Fibroblast of skin of right biceps (primary cell): ENCODE measurements at regions not wholly inside any gene's neighbourhood (a gene's known extent, or its start where the extent isn't known, plus 50 kb on each side); places are given as distances from the start of the nearest gene placed in this dataset.
"Not testable (repeated sequence)": the region's sequence is repeated elsewhere in the genome, so short reads cannot be mapped to it uniquely, and the experiment has no call there.

ENCODE experiments used
- DNase-seq: peaks from one replicate; pipeline ENCODE4 v3.0.0-alpha.2; 2013

DNA sequence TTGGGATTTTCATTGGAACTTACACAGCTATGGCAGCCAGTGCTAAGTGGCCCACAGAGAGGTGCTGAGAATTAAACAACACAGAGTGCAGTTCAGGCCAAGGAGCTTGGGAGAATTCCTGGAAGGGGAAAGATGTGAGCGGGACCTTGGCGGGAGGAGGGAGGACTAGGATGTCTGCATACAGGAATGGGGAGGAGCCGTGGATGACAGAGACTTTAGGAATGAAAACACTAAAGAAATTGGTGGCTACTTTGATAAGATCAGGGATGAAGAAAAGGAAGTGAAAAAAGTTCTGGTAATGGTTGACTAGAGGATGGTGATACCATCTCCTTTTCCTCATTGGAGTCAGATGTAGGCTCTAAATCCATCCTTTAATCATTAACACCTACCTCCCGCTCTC lies 234.2 kb upstream of the FZD8 start:
- peak; percentile 93 for DNase-seq

DNA sequence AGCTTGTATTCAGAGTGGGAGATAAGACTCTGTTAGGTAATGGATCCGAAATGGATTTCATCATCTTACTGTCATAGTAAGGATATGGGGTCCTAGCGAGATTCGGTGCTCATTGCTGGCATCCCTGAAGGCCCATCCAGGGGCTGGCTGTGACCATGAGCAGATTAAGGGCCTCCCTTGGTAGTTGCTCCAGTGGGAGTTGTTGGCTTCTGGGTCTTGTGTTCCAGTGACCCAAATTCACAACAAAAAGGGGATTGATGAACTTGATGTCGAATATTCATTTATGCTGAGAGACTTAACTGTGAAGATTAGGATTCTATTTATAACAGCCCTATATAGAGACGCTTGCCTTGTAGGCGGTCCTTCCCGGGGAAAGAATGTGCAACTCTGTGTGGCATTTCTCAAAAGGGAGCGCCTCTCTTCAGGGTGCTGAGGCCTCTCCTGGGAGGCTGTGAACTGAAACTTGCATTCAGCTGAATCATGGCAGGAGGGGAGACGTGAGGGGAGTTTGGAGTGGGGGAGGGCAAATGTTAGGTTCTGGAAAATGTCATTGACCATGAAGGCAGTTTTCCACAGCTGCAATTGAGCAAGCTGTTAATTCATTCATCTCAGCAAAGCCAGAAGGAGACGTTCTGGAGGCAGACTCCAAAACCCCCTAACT lies 233.1 kb upstream of the FZD8 start:
- DNase-seq: peak; percentile 89

DNA sequence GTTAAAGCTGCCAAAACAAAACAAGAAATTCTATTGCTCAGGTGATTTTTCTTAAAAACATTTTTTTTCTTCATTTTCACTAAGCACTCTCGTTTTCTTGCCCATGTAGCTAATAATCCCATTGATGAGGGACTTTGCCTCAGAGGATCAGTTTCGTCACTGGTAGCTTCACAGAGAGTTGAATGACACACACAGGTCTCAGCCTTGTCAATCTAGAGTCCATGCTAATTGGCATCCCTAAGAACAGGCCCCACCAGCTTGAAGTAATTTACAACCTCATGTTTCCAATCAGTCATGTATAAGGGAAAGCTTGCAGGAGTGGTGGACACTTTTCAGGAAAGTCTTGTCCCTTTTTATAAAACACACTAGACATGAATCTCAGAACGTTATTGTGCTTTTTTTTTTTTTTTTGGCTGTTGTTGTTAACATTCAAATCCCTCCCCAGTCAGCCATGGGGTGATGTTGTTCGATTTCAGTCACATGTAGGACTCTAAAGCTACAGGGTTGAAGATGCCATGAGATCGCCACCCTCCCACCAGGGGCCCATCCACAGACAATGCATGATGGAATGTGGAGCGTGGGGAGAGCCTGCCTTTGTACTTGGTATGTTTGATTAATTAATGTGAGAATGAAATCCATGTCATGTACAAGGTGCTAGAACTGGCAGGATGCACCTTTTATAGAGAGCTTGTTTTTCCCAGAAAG lies 232.4 kb upstream of the FZD8 start:
- DNase-seq: no peak

DNA sequence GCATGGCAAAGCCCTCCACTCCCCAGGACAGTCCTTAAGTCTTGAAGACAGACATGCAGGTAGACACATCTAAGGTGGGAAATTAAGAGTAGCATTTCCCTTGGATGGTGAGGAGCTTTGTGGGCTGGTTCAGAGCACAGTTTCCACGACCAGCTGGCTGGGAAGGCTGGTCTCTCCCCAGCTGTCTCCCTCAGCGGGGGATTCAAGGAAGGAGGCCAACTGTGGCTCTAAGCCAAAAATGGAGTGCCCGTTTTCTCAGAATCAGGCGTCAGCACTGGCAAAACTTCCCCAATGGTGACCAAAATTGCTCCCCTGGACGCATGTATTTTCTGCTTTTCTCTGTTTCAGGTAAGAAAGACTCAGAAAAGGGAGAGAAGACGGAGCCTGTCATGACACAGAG lies 230.6 kb upstream of the FZD8 start:
- no peak for DNase-seq

DNA sequence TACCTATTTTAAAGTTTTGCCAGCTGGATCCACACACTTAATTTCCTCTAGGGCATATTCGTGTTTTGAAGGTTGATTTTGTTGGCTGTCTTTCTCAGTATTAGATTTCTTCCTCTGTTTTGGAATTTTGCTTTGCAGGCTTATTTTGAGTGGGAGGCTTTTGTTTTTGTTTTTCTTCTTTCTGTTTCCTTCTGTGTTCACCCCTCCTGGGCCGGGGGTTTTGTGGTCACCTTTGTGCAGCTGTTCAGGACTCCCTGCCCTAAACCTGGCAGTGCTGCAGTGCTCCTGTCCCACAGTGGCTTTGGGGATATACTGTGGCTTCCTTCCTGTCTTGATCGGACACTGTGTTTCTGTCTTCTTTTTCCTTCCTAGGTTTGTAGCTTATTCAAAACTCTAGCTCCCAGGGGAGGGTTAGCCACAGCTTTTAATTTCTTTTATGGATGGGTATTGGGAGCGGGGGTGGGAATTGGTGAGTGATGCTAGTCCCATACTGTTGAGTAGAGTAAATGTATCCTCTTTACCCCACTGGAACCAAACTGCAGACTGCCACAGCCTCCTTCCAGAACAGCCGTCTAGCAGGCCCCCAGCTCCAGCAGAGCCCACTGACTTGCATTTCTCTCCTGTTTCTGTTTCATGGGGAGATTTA lies 228.7 kb upstream of the FZD8 start:
- no peak for DNase-seq

DNA sequence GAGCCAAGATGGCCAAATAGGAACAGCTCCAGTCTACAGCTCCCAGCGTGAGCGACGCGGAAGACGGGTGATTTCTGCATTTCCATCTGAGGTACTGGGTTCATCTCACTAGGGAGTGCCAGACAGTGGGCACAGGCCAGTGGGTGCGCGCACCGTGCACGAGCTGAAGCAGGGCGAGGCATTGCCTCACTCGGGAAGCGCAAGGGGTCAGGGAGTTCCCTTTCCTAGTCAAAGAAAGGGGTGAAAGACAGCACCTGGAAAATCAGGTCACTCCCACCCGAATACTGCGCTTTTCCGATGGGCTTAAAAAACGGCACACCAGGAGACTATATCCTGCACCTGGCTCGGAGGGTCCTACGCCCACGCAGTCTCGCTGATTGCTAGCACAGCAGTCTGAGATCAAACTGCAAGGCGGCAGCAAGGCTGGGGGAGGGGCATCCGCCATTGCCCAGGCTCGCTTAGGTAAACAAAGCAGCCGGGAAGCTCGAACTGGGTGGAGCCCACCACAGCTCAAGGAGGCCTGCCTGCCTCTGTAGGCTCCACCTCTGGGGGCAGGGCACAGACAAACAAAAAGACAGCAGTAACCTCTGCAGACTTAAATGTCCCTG lies 216.7 kb upstream of the FZD8 start:
- DNase-seq: not testable (repeated sequence)

DNA sequence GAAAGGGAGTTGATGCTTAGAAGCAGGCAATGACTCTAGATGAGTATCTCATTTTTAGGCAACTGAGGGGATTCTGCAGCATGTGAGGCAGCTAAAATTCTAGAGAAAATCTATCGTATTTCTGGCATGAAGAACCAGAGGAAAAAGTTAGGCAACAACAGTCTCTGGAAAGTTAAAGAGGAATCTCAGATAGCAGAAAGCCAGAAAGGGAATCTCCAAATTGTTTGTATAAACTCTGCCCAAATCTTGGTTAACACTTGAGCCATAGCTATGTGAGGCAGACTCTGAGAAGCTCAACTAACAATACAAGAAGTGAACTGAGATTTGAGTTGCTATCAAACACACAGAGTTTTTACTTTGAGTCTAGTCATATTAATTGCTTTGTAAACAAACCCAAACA lies 215.8 kb upstream of the FZD8 start:
- DNase-seq: no peak

DNA sequence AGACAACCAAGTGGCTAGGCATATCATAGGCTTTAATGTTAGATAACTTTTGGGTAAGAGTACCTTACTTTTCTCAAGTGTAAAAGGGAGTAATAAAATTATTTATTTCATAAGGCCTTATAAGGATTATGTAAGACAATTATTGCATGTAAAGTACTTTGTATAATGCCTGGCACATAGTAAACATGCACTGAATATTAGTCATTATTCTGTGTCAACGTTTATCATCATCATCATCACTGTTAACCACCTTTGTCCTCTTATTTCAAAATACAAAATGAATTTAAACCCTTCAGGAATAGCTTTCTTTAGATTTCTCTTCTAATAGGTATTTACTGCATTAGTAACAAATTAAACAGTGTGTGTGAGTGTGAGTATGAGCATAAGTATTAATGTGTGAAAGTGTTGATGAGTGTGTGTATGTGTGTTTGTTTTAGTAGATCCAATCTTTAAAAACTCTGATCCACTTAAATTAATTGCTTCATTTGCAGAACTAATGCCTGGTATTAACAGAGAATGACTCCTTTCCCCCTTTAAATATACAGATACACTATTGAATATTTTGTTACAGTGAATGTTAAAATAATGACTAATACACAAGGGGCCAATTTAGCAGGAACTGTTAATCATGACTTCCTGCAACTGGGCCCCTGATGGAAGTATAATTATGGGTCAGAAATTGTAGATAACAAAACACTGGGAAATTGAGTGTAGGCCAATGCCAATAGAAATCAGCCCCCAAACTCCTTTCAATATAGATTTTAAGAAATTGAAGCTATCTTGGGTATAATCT lies 213.3 kb upstream of the FZD8 start:
- no peak for DNase-seq

DNA sequence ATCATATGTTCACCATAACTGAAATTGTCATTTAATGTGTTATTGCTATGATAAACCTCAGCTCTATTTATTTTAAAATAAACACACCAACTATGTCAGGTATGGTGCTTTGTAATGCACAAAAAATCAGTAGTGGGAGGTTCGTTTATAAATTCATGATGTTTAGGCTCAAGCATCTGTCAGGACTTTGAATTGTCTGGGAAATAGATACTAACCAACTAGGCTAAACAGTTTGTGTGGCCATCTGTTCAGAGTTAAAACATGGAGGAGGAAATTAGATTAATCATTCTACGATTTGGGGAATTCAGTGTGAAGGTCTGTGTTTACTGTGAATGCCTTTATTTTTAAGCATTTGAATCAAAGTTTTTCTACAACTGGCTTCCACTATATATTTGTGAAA lies 212.6 kb upstream of the FZD8 start:
- peak; percentile 29 for DNase-seq

DNA sequence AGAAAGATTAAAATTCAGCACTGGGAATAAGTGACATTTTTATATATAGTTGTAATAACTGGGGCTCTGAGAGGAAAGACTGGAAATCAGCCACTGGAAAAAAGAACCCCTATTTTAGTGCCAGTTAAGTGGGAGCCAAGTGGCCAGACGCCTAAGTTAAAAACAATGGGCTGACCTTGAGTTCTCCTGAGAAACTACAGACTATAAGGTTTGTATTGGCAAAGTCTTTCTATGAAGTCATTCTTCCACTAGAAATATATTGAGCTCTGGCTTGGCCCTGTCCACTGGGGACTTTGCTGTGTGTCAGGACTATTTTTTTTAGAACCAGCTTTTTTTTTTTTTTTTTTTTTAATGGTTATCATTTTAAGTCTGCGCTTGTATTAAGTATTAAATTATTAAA lies 210.6 kb upstream of the FZD8 start:
- DNase-seq: no peak

DNA sequence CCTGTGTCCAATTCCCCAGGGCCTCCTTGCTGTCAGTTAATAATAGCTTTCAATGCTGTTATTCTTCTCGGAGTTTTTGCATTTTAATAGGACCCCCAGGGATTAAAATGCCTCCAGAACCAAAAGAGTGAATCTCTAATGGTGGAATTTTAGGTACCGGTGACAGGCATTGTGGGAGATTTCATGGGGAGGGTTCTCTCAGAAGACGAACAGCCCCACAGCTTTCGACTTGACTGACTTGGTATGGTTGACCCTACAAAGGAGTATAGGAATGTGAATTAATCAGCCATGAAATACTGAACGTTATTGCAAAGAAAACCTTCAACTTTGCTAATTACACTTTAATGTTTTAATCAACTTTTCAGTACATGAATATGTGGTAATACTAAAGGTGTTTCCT lies 206.3 kb upstream of the FZD8 start:
- DNase-seq: no peak

DNA sequence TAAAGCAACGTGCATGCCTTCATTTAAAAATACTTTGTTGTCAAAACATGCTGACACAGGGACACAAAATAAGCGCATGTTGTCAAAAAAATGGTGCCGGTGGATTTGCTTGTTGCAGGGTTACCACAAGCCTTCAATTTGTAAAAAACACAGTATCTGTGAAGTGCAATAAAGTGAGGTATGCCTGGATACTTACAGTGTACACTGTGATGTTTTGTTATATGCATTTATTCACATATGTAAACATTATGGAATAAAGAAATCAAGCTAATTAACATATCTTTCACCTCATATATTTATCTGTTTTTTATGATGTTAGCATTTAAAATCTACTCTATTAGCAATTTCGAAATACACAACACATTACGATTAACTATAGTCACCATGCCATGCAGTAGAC lies 202.6 kb upstream of the FZD8 start:
- DNase-seq: no peak

DNA sequence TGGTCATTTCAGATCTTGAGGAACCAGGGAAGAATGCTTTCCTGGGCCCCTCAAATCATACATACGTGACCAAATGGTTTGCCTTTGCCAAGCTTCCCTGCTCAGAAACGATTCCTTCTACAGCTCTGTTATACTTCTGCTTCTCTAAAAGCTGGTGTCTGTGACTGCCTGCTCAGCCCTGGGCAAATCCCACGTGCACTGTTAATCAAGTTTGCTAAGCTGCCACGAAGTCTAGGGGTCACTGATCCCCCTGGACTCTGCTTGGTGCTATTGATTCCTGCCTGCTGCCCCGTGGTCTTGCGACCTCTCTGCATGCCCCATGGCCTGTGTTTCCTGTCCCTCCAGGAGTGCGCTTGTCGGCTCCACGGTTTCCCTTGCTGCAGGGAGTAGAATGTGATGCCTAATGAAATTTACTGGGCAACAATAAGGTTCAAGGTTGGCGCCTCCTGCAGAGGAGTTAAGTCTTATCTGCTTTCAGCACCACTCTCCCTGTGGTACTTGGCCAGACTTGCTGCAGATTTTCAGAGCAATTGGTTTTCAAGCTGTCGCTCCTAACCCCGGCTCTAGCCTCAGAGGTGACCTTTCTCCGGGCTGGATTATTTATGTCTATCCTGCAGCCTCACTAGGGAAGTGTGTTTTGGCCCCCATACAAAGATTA lies 201.6 kb upstream of the FZD8 start:
- DNase-seq: no peak

DNA sequence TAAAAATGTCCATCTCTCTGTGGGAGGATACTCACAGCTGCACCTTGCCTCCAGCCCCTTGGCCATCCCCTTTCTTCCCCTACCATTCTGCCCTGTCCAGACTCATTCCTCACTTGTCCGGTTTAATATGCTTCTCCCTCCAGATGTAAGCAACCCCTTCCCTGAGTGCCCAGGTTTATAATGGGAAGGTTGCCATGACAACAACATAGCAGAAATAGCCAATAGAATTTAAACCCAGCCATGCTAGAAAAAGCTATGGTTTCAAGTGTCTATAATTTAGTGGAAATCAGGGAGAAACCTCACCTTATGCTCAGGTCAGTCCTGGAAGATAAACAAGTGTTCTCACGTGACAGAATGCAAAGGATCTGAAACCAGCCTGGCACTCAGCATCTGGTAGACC lies 196.0 kb upstream of the FZD8 start:
- DNase-seq: no peak

DNA sequence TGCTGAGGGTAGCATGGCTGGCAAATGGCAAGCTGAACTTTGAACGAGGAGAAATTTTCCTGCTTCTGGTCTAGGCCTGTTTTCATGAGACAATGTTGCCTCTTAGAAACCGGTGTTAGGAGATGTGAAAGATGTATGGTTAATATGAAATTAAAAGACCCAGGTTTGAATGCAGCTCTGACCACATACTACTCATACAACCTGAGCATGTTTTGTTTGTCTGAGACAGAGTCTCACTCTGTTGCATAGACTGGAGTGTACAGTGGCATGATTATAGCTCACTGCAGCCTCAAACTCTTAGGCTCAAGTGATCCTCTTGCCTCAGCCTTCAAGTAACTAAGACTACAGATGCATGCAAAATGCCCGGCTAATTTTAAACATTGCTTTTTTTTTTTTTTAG lies 193.4 kb upstream of the FZD8 start:
- no peak for DNase-seq

DNA sequence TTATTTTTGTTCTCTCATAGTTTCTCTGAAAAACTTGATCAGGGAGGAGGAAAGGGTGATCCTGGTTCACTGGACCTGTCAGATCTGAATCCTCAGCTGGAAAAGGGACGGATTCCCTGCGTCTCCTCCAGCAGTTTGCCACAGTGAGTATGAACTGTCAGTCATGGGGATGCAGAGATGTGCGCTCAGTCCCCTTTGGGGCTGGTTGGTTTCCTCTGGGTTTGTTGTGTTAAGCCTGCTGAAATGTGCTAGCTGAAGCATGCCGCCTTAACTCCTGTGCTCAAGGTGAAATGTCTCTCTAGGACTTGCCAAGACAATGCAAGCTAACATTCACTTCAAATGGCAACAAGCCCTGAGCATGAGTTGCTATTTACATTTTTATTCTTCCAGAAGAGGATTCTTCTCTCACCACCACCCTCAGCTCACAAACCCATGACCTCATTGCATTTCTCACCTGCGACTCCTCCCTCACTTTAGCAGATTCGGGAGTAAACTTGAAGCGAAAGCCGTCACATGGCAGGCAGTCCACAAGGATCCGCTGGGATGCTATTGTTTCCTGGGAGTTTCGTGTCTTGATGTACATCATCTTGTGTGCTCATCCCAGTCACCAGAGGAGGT lies 192.9 kb upstream of the FZD8 start:
- DNase-seq: no peak

DNA sequence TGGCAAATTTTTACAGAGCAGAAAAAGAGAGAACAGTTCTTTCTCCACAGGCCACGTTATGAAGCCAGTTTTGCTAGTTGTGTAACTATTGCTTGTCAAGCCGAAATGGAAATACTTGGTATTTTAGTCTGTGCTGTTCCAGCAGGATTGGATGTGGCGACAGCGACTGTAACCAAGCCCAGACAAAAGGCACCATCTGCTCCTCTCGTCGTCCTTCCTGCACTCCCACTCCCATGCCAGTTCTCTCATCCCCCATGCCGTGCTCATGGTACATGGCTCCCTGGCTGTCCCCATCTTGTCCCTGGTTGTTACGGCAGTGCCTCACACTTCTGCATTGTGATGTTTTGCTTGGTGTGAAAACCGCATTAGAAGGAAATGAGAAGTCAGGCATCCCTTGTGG lies 185.7 kb upstream of the FZD8 start:
- DNase-seq: no peak

DNA sequence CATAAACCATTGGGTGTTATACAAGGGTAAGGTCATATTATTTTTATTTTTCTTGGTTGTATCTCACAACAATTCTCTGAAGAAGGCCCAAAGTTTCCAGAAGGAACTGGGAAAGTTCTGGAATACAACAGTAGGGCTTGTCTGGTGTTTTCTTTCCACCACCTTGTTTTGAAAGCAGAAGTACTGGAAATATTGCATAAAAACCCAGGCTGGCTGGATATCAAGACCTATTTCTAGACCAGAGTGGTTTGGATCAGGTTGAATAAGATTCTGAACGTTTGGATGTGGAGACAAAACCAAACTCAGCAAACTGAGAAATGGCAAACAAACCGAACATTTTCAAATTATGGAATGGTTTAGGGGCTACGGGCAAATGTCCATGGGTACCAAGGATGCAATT lies 182.6 kb upstream of the FZD8 start:
- DNase-seq: no peak

DNA sequence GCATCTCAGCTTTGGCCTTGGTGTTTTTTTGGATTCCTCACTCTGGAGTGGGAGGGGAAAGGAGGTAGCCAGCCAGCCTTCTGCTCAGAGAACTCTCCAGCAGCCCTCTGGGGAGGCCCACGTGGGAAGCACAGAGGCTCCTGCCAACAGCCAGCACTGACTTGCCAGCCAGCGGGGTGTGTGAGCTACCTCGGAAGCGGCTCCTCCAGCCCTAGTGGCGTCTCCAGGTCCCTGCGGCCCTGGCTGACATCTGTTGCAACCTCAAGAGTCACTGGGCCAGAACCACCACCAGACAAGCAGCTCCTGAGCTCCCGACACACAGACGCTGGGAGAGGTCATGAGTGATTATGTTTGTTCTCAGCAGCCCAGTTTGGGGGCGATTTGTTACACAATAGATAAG lies 180.2 kb upstream of the FZD8 start:
- peak; percentile 60 for DNase-seq

DNA sequence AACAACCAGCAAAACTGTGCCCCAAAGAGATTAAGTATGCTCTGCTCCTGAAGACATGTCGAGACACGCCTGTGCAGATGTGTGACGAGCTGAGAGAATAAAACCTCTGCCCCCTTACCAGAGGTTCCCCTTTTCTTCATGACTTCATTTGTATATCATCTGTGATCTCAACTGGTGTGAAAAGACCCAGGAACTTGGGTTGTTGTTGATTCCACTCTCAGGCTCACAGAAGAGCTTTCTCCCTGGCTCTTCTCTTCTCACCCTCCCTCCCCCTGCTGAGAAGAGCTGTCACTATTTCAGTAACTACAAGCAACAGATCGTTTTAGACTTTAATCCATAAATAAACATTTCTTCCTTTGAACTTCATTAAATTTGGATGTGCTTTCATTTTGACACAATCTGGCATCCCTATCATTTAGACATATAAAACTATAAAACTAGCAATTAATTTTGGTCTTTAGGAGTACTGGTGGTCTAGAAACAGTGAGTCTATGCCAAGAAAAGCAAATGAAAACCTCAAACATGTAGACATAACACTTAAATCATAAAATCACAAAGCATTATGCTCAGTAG lies 179.3 kb upstream of the FZD8 start:
- DNase-seq: peak; percentile 24

DNA sequence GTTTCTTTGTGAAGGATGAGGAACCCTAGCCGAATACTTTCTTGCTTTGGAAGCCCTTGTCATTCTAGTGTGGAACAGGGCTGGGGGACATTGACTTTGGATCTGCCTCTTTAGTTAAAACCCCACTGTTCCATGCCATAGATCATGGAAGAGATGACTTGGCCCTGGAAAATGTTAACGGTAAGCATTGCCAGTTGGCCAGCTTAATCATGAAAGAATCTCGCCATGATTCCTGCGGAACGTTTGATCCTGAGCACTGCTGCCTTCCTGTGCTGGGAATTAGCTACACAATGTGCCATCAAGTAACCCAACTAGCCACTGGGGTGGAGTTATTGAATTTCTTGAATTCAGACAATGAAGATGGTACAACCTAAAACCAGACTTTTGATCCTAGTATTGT lies 177.6 kb upstream of the FZD8 start:
- no peak for DNase-seq

DNA sequence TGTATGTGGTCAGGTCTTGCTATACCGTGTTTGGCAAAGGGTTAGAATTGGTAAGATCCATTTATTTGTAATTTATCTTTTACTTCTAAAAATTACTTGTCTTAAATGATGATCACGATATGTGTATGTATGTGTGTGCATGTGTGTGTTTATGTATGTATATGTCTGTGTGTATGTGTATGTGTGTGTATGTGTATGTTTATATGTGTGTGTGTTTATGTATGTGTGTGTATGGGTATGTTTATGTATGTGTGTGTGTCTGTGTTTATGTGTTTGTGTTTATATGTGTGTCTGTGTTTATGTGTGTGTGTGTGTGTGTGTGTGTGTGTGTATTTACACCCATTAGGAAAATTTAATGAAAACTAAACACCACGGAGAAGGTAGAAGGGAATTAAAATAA lies 176.9 kb upstream of the FZD8 start:
- DNase-seq: no peak
